H1 (cell line): ENCODE measurements at regions not wholly inside any gene's neighbourhood (a gene's known extent, or its start where the extent isn't known, plus 50 kb on each side); places are given as distances from the start of the nearest gene placed in this dataset.

Experiments
- CTCF ChIA-PET: fragments of 300-600 bp; sonication (Branson Sonifier 250); formaldehyde crosslinking; loops from one replicate; lab custom pipeline; 2021; ENCODE audit not compliant: partially characterized antibody; lab: Charles Lee
- POLR2A ChIA-PET: fragments of 300-600 bp; sonication (Branson Sonifier 250); formaldehyde crosslinking; loops from one replicate; lab custom pipeline; 2021; ENCODE audit warnings: inconsistent platforms; ENCODE audit not compliant: partially characterized antibody; lab: Charles Lee
- DNase-seq, 2 experiments: peaks; one replicate each; pipeline versions ENCODE4 v3.0.0 to v3.0.0-alpha.2; 2010 to 2022; ENCODE audit warnings: low spot score in 2 of 2, low read depth in 1 of 2, mixed read lengths in 1 of 2
- FAIRE-seq: peaks from 2 replicates; lab custom pipeline; 2011; peaks lifted over from hg19 to GRCh38; lab: Jason Lieb, UNC
- H2AFZ ChIP-seq: 2 replicates; pipeline ENCODE4 v1.8.1; 2012; ENCODE audit warnings: low read length, inconsistent platforms
- H2AK5ac ChIP-seq: 2 replicates; pipeline ENCODE4 v1.6.1; 2013; ENCODE audit warnings: low read depth, low read length
- H2BK120ac ChIP-seq: replicated peaks from 2 replicates; pipeline ENCODE3; 2013; ENCODE audit warnings: low read depth, low read length, inconsistent platforms
- H2BK12ac ChIP-seq: 2 replicates; pipeline ENCODE4 v1.6.1; 2013; ENCODE audit warnings: low read depth, low read length
- H2BK15ac ChIP-seq: 2 replicates; pipeline ENCODE4 v1.6.1; 2013; ENCODE audit warnings: low read length
- H2BK20ac ChIP-seq: 2 replicates; pipeline ENCODE4 v1.6.1; 2013; ENCODE audit warnings: low read length
- H2BK5ac ChIP-seq: 2 replicates; pipeline ENCODE4 v1.6.1; 2013; ENCODE audit warnings: low read depth, low read length
- H3K14ac ChIP-seq: 2 replicates; pipeline ENCODE4 v1.6.1; 2013; ENCODE audit warnings: inconsistent platforms; ENCODE audit not compliant: insufficient read length
- H3K18ac ChIP-seq: 2 replicates; pipeline ENCODE4 v1.6.1; 2013; ENCODE audit warnings: low read length; ENCODE audit errors: extremely low read depth
- H3K23ac ChIP-seq: 2 replicates; pipeline ENCODE4 v1.6.1; 2013; ENCODE audit warnings: inconsistent platforms; ENCODE audit not compliant: insufficient read length
- H3K23me2 ChIP-seq: 2 replicates; pipeline ENCODE4 v1.6.1; 2013; ENCODE audit warnings: low read depth, low read length
- H3K27ac ChIP-seq: 2 replicates; pipeline ENCODE4 v1.6.1; 2011; ENCODE audit warnings: low read depth, low read length, inconsistent platforms
- H3K27me3 ChIP-seq, 4 experiments: replicated peaks in 1 of 4; 1 replicate in 1 of 4; 2 replicates in 3 of 4; pipeline versions ENCODE4 v1.6.1 to v1.8.1; 2011 to 2013; ENCODE audit warnings: low read length in 3 of 4, mild to moderate bottlenecking in 3 of 4, inconsistent platforms in 2 of 4, mixed read lengths in 2 of 4, moderate library complexity in 1 of 4; ENCODE audit not compliant: control insufficient read depth in 3 of 4, insufficient read depth in 3 of 4; ENCODE audit errors: extremely low read depth in 1 of 4
- H3K36me3 ChIP-seq, 4 experiments: 2 replicates each; pipeline versions ENCODE4 v1.6.1 to v1.8.1; 2011 to 2013; ENCODE audit warnings: mild to moderate bottlenecking in 4 of 4, low read length in 3 of 4, moderate library complexity in 2 of 4, control low read depth in 1 of 4, inconsistent platforms in 1 of 4; ENCODE audit not compliant: insufficient read depth in 4 of 4, control insufficient read depth in 2 of 4
- H3K4ac ChIP-seq: replicated peaks from 2 replicates; pipeline ENCODE3; 2013; ENCODE audit warnings: low read length, low read depth, mixed read lengths, inconsistent platforms; ENCODE audit not compliant: insufficient read length
- H3K4me1 ChIP-seq, 4 experiments: replicated peaks in 1 of 4; 1 replicate in 1 of 4; 2 replicates in 3 of 4; pipeline versions ENCODE4 v1.6.1 to v1.8.1; 2011 to 2013; ENCODE audit warnings: low read length in 3 of 4, inconsistent platforms in 2 of 4, mixed read lengths in 1 of 4; ENCODE audit not compliant: insufficient read depth in 4 of 4, control insufficient read depth in 3 of 4
- H3K4me2 ChIP-seq, 2 experiments: 2 replicates each; pipeline versions ENCODE4 v1.6.1 to v1.8.1; 2011 to 2013; ENCODE audit warnings: low read depth in 2 of 2, low read length in 2 of 2, control low read depth in 1 of 2, inconsistent platforms in 1 of 2, mild to moderate bottlenecking in 1 of 2; ENCODE audit not compliant: insufficient read depth in 1 of 2
- H3K4me3 ChIP-seq, 4 experiments: fragments of 200-600, 300-600 bp in 1 of 4; sonication (generic), shearing (Covaris generic), sonication (Bioruptor Twin) in 1 of 4; 2 replicates each; pipeline versions ENCODE4 v1.5.1 to v1.8.1; 2011 to 2016; ENCODE audit warnings: low read length in 4 of 4, low read depth in 3 of 4, control low read depth in 2 of 4, inconsistent platforms in 2 of 4, mild to moderate bottlenecking in 2 of 4, mixed read lengths in 1 of 4, moderate library complexity in 1 of 4; ENCODE audit not compliant: insufficient read depth in 2 of 4; ENCODE audit errors: extremely low read depth in 1 of 4
- H3K56ac ChIP-seq: replicated peaks from 2 replicates; pipeline ENCODE3; 2013; ENCODE audit warnings: low read depth, mild to moderate bottlenecking, mixed read lengths, low read length, inconsistent platforms; ENCODE audit not compliant: insufficient read length
- H3K79me1 ChIP-seq: 2 replicates; pipeline ENCODE4 v1.6.1; 2013; ENCODE audit warnings: low read depth, low read length, control low read depth
- H3K79me2 ChIP-seq, 2 experiments: 2 replicates each; pipeline versions ENCODE4 v1.6.1 to v1.8.1; 2012 to 2013; ENCODE audit warnings: low read length in 2 of 2, mild to moderate bottlenecking in 2 of 2, inconsistent platforms in 1 of 2; ENCODE audit not compliant: insufficient read depth in 2 of 2, control insufficient read depth in 1 of 2
- H3K9ac ChIP-seq, 4 experiments: replicated peaks in 1 of 4; 1 replicate in 1 of 4; 2 replicates in 3 of 4; pipeline versions ENCODE4 v1.6.1 to v1.8.1; 2011 to 2013; ENCODE audit warnings: low read depth in 3 of 4, low read length in 3 of 4, control low read depth in 2 of 4, mild to moderate bottlenecking in 2 of 4, moderate library complexity in 2 of 4, inconsistent platforms in 1 of 4; ENCODE audit errors: extremely low read depth in 1 of 4
- H3K9me3 ChIP-seq, 2 experiments: 2 replicates each; pipeline versions ENCODE4 v1.6.1 to v1.8.1; 2012 to 2013; ENCODE audit warnings: mild to moderate bottlenecking in 2 of 2, moderate library complexity in 2 of 2, control low read depth in 1 of 2, inconsistent platforms in 1 of 2, low read depth in 1 of 2, low read length in 1 of 2, mixed read lengths in 1 of 2; ENCODE audit not compliant: insufficient read depth in 2 of 2
- H4K20me1 ChIP-seq, 2 experiments: replicated peaks in 1 of 2; 2 replicates each; pipeline versions ENCODE3 to v1.8.1; 2011 to 2013; ENCODE audit warnings: inconsistent platforms in 2 of 2, low read length in 2 of 2, mild to moderate bottlenecking in 1 of 2; ENCODE audit not compliant: insufficient read depth in 2 of 2, control insufficient read depth in 1 of 2
- H4K5ac ChIP-seq: 2 replicates; pipeline ENCODE4 v1.6.1; 2013; ENCODE audit warnings: low read length, low read depth, mixed read lengths, inconsistent platforms; ENCODE audit not compliant: insufficient read length
- H4K8ac ChIP-seq: 2 replicates; pipeline ENCODE4 v1.8.0; 2013; ENCODE audit warnings: mild to moderate bottlenecking, moderate library complexity, low read length, inconsistent platforms; ENCODE audit not compliant: insufficient read depth; ENCODE audit errors: extremely low read depth
- H4K91ac ChIP-seq: replicated peaks from 2 replicates; pipeline ENCODE3; 2013; ENCODE audit warnings: low read length, mixed read lengths, inconsistent platforms; ENCODE audit not compliant: insufficient read length
- TCF12 ChIP-seq: IDR thresholded peaks from 2 replicates; pipeline ENCODE4 v1.6.1; 2011; ENCODE audit warnings: low read depth, mild to moderate bottlenecking, low read length
- WGBS, 2 experiments: shearing (Covaris generic) in 1 of 2; methylation state at CpG; one replicate each; pipeline versions ENCODE4 v1.1.6 to v1.1.7; 2013 to 2015; ENCODE audit warnings: low lambda C conversion rate in 2 of 2, mixed read lengths in 2 of 2, inconsistent platforms in 1 of 2, low coverage in 1 of 2, missing lambda C conversion rate in 1 of 2; ENCODE audit not compliant: insufficient replicate concordance in 2 of 2, insufficient coverage in 1 of 2, insufficient read length in 1 of 2; ENCODE audit errors: extremely low coverage in 1 of 2, missing lambda C conversion rate in 1 of 2; 5-methylcytosine and 5-hydroxymethylcytosine counted together

DNA sequence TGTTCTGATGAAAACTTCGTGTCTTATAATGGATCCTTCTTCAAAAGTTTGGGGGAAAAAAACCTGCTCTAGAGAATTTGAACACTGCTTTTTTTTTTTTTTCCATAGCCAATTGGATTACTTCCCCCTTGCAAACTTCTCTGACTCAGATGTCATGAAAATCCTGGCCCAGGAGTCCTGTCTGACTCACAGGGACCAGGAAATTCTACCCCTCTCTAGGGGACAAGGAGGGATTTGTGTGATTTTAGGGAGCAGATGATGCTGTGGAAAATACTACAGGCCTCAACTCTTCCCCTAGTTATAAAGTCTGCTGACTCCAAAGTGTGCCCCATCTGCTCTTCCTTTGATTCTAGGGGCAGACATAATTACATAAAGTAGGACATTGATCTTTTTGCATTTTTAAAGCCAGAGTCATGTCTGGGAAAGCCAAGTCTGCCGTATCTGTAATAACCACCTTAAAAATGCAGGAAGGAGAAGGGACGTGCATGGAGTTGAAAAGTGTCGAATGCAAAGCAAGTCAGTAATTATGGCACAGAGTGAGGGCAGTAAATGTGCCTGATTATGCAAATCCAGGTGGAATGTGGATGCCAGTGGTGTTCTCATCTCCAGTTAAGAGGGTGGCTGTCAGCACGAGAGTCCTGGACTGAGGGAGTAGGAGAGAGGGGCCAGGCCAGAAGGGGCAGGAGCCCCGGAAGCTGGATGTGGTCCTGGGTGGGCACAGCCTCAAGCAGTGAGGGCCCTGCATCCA lies 144.3 kb upstream of the SULF2 start:
- Histone ChIP-seq H3K36me3 (no peaks in the 10 kb centered on the region), H3K4me3 (no peak overlapping the region), H2AK5ac (no peak overlapping the region), H2BK5ac (no peak overlapping the region), H2BK120ac (no peak overlapping the region), H3K79me2 (no peaks in the 10 kb centered on the region), H3K9me3 (no peaks in the 10 kb centered on the region), H2AFZ (no peak overlapping the region), H2BK15ac (no peak overlapping the region), H3K18ac (no peak overlapping the region), H3K56ac (no peak overlapping the region), H3K4me1 (no peaks in the 10 kb centered on the region), H3K4me2 (no peak overlapping the region), H3K79me1 (no peaks in the 10 kb centered on the region), H3K23me2 (no peaks in the 10 kb centered on the region), H3K9ac (no peak overlapping the region), H4K20me1 (no peaks in the 10 kb centered on the region), H2BK12ac (no peak overlapping the region), H4K91ac (no peak overlapping the region), H3K23ac (no peak overlapping the region), H4K5ac (no peak overlapping the region), H2BK20ac (no peak overlapping the region), H3K14ac (no peak overlapping the region), H4K8ac (no peak overlapping the region), H3K27me3 (no peaks in the 10 kb centered on the region), H3K27ac (no peak overlapping the region), H3K4ac (no peak overlapping the region)
- ChIA-PET CTCF (interaction anchor here (1.5 kb wide), 1 partner anchor 691 kb away, joined by 4 read pairs; no protein-coding TSS in a partner anchor), POLR2A (no interaction called here)
- DNase-seq (no peak), FAIRE-seq (no peak)
- WGBS, 2 experiments = 83% methylated on average over 6 of the region's 6 CpGs; no CpG with 5 or more reads in 1 of the 2 experiments
- TF ChIP-seq TCF12 = no peak
